Activated CD8-positive, alpha-beta memory T cell treated with anti-CD3 and anti-CD28 coated beads for 1 hour (primary cell): ENCODE measurements at regions not wholly inside any gene's neighbourhood (a gene's known extent, or its start where the extent isn't known, plus 50 kb on each side); places are given as distances from the start of the nearest gene placed in this dataset.

Experiments
- DNase-seq, 2 donors: peaks; one replicate each; pipeline ENCODE4 v3.0.0-alpha.2; 2020; ENCODE audit warnings: low read depth in 1 of 2; ENCODE audit errors: extremely low read depth in 1 of 2

DNA sequence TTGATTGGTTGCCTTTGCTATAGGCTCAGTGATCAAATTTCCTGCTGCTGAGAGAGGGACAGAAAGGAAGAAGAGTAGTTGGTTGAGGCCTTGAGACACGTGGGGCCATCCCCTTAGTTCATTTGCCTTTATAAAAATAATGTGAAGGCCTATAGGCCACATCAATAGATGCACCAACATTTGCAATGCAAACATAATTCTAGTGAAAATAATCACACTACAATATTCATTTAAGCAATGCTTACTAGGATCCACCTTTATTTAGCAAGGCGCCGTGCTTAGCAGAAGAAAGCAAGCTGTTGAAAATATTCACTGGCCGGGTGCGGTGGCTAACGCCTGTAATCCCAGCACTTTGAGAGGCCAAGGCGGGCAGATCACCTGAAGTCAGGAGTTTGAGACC, 105.3 kb upstream of the CXCR4 start:
- DNase-seq, result no peak

DNA sequence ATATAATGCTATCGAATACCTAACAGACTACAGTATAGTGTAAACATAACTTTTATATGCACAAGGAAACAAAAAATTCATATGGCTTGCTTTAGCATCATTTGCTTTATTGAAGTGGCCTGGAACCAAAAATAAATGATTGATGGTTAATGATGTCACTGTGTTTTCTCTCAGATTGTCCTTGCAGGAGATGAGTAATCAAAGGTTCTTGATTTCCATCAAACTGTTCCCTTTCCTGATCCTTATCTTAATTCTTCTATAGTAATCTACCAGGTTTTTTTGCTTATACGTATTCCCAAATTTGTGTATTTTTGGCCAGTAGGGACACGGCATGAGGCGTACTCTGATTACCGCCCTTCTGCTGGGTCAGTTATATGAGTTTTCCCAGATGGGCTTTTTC, 104.9 kb upstream of the CXCR4 start:
- DNase-seq, result no peak

DNA sequence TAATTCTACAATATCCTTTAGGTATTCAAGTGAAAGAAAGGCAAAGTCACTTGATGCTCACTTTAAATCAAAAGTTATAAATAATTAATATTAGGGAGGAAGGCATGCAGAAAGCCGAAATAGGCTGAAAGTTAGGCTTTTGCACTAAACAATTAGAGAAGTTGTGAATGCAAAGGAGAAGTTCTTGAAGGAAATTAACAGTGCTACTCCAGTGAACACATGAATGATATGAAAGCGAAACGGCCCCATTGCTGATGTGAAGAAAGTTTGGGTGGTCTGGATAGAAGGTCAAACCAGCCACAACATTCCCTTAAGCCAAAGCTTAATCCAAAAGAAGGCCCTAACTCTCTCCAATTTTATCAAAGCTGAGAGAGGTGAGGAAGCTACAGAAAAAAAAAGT, 103.1 kb upstream of the CXCR4 start:
- no peak for DNase-seq

DNA sequence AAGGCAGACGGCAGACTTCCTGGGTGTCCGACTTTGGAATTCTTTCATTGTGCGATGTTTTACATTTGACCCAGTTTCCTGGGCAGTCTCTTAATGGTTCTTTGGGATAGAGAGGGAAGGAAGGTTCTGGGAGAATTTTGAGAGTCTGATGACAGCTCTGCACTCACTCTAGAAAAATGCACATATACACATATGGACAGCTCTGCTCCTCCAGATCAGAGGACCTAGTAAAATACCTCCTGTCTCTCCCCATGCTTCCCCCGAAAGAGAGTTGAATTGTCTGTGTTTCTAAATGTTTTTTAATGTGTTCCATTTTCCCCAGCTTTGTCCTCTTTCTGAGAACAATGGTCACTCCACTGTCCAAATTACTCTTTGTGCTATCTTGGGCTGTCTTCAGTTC, 102.0 kb upstream of the CXCR4 start:
- DNase-seq, result no peak

DNA sequence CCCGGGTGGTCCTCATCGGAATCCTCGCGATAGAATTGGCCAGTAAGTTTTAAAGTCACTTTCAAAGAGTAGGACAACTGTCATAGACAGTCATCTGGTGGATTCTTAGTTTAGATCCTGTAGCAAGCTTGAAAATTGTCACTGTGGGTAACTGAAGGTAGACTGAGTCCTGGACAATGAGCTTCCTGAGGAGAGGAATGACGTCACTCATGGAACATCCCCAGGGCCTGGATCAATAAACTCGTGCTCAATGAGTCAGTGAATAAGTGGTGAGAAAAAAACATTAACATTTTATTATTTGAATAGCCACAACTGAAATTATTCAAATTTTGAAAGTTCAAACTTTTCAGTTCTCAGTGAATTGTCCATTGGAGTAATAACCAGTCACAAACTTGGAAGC, 101.4 kb upstream of the CXCR4 start:
- DNase-seq, result no peak

DNA sequence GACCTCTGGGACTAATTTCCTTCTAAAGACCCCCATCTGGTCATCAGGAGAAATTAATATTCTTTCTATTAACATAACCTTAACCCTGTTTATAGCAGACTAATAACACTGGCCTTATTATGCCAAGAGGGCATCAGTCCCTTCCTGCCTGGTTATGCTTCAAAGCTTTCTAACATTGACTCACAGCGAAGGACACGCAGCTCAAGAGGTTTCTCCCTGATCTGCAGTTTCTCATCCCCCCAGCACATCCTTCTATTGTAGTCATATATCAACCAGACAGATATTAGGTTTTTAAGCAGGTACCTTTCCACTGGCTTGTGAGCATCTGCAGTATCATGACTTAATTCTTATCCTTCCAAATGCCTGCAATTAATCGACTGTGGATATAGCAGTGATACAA, 100.0 kb upstream of the CXCR4 start:
- no peak for DNase-seq

DNA sequence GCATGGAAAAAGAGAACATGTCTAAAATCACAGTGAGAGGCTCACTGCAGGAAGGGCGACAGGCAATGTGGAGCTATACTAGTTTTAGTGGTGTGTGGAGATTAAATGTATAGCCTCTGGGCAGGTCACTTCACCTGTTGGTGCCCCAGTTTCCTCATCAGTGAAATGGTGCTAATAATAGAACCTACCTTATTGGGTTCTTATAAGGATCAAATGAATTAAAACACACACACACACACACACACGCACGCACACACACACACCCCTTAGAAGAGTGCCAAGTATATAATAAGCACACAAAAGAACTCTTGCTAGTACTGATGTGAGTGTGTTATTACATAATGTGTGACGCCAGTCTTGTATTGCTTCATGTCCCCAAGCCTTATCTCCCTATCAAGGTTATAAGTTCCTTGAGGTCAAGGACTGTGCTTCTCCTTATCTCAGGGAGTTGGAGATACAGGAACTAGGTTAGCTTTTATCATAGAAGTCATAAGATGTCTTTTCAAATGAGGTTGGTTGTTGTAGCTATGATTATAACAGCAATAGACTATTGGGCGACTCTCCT, 98.0 kb upstream of the CXCR4 start:
- no peak for DNase-seq

DNA sequence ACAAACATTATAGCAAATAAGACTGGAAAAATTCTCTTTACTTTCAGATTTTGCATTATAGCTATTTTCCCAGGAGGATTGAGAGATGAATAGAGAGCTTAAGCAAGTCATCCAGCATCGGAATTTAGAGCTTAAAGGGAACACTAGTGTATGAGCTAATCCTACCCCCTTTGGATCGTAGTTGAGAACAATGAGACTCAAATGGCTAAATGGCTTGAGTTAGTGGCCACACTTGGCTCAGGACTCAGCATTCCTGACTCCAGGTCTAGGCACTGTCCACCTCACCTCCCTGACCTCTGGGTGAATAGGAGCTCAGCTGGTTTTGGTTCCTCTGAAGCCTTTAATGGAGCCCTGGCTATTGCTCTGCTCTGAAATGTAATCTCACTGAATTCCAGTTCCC, 97.5 kb upstream of the CXCR4 start:
- no peak for DNase-seq

DNA sequence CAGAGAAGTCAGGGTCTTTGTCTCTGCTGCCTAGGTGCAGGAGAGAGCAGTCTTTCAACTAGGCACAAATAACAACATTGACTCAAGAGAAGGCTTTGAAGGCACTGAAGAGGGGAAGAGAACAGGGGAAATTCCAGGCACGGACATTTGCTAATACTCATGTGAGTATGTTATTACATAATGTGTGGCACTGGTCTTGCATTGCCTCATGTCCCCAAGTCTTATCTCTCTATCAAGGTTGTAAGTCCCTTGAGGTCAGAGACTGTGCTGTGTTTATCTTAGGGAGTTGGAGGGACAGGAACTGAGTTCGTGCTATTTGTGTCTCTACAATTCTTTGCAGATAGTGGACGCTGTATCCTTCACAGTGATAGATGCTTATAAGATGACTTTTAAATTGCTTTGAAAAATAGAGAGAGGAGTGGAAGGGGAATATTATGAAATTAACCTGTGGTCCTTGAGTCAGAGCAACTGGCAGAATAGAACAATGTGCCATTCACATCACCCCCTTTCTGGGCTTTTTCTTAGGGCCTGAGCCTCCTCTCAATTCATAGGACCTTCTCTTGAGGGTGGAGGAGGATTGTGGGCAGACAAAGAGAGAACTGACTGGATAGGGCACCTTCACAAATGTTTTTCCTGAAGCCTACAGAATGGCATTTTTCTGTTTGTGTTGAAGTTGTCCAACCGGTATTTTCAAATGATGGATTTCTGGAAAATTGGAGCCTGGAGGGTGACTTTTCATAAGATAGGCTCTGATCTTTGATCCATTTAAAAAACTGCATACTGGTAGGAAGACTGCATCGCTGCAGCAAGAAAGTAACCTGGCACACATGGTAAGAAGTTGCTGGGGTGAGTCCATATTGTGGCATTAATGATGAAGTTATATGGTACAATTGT, 96.6 kb upstream of the CXCR4 start:
- no peak for DNase-seq

DNA sequence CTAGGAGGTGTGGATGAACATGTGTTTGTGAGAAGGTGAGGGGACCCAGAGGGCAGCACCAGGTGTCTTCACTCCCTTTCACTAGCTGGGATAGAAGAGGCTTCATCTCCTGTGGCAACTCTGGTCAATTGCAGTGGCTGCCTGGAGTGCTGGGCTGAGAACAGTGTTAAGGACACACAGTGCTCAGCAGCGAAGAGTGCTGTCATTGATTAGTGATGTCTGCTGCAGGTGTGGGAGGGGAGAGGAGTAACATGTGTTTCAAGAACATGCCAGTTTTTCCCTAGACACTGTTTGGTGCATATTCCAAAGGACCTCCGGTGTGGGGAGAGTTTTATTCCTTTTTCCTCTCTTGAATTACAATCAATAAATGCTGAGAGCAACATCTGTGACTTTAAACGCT, 95.9 kb upstream of the CXCR4 start:
- DNase-seq, result no peak

DNA sequence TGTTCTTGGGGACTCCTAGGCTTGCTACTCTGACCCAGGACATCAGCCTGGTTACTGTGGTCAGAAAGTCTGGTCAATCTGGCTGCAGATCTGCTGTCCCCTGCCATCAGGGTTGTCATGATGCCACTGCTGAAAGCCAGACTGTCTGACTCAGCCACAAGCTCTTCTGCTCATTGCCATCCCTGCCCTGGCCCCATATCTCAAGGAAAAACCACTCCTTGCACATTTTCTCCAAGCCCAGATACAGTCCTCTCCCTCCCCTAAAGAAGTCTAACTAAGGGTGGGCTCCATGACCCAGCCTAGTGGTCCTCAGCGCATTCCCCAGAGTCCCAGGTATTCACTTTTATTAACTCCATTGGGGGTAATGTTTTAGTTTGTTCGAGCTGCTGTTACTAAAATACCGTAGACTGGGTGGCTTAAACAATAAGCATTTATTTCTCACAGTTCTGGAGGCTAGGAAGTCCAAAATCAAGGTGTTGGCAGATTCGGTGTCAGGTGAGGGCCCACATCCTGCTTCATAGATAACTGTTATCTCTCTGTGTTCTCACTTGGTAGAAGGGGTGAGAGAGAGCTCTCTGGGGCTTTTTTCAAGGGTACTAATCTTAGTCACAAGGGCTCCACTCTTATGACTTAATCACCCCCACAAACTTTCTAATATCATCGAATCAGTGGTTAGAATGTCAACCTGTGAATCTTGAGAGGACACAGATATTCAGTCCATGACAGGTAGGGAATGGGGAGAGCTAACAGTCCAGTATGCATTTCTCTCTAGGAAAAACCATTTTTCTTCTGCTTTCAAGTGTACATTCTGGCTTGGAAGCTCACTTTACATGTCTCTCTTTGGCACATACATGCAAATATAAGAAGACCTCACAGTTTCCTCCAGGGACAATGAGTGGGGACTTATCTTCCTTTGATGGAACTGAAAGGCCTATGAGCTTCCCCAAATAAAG, 94.8 kb upstream of the CXCR4 start:
- no peak for DNase-seq

DNA sequence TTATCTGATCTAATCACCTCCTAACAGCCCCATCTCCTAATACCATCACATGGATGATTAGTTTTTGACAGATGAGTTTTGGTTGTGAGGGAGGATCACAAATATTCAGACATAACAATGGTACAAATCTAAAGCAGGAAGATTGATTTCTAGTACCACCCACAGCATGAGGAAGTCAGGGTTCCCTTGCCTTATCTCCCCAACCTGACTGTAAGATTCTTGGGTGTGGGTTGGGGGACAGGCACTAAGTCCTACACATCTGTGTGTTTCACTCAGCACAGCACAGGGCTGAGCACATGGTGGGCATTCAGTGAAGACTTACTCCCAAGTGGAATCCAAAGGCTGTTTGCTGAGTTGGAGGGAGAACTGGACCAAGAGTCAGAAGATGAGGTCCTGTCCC, 93.8 kb upstream of the CXCR4 start:
- DNase-seq, result no peak

DNA sequence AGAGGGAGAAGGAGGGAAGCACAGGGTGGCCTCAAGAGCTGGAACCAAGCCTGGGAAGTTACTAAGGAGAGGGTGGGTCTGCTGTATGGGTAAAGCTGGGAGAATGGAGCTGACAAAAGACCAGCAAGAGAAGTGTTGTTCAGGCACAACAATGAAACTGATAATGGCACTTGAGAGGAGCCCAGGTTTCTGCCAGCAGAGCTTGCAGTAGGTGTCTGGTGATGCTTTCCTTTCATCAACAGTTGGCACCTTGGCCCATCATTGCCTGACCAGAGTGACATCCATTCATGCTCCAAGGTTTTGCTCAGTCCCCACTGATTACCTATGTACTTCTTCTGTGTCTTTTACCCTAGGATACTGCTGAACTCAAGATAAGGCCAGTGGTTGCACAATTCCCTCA, 92.9 kb upstream of the CXCR4 start:
- DNase-seq, result no peak

DNA sequence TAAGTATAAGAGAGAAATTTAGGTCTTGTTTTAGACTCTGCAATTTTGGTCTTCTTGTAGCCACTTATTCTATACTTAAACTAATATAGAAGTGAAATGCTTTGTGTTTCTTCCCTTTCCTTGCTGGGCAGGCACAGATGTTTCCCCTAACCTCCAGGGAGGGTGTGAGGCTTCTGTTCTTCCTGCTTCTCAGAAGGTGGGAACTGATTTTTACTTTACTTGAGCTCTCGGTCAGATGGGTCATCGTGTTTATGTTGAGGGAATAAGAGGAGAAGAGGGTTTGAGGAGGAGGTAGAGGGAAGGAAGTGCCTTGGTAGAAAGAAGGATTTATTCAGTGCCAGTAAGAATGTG, 92.5 kb upstream of the CXCR4 start:
- DNase-seq, result no peak

DNA sequence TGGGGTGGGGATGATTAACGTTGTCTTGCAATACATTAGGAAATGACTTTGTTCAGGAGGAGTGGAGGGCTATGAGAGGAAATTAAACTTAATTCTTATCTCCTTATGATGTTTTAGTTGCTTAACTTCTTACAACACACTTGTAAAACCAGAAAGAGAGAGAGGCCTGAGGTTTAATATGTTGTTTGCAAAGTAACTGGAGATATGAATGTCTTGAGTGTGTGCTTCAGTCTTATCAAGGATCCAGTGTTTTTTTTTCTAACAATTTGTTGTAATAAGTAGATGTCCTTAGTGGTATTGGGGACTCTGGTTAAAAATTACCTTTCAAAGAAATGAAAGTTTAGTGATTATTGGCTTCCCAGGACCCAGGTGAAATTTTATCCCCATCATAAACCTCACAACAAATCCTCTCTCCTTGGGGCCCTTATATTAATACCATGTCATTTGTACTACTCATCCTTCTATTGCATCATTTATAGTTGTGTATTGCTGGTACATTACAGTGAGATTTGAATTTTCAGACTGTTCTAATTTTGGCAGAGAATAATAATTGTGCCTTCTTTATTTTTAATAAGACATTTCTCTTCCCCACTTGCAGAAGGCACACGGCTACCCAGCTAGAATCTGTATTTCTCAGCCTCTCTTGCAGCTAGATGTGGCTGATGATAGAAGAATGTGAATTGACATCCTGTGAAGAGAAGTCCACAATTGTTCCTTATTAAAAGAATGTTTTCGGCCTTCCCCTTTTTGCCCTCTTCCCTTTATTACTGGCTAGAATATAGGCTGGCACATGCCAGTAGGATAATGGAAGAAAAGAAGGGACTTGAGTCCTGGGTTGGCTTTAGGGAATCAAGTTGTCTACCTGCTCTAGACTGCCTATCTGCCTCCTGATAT, 91.9 kb upstream of the CXCR4 start:
- DNase-seq, result no peak

DNA sequence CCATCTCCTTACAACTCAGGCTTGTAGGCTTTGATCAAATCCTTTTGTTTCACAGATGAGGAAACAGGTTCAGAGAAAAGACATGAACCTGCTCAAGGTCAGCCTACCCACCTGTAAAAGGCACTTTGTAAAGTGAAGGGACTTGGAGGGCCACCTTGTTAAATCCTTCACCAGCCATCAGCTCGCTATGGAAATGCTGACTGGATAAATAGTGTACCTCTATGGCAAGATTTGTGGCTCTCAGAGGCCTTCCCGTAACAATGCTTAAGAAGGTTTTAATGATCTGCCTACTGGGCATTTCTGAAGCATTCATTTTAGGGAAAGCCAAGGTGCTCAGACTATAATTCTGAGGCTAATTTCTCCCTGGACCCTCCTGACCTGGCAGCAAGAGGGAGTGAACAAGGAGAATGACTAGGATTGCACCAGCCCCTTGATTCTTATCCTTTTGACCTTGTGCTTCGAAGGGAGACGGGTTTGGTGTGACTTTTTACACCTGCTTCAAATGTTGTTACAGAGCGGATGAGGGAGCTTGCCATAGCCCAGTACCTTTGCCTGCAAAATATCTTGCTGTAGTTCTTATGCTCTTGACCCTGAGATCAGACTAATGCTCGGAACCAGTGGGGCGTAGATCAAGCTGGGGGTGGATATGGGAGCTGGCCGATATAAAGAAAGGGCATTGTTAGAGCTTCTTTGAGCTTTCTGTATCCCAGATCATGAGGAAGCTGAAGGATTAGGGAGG, 90.9 kb upstream of the CXCR4 start:
- DNase-seq, result no peak

DNA sequence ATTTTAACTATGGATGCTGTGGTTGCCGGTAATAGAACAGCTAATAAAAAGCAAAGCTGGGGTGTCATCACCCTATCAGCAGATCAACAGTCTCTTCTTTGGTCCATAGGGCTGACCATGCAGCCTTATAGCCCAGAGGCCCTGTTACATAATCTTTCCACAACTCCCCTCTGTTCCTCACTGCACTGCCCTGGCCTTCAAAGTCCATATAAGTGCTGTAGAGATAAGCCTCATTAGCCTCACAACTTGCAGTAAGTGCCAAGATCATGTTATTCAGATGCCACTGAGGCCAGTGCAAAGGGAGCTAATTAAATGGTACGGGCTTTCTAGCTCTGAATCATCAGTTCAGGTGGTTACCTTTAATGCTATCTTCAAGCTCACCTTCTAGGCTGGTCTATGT, 89.7 kb upstream of the CXCR4 start:
- no peak for DNase-seq

DNA sequence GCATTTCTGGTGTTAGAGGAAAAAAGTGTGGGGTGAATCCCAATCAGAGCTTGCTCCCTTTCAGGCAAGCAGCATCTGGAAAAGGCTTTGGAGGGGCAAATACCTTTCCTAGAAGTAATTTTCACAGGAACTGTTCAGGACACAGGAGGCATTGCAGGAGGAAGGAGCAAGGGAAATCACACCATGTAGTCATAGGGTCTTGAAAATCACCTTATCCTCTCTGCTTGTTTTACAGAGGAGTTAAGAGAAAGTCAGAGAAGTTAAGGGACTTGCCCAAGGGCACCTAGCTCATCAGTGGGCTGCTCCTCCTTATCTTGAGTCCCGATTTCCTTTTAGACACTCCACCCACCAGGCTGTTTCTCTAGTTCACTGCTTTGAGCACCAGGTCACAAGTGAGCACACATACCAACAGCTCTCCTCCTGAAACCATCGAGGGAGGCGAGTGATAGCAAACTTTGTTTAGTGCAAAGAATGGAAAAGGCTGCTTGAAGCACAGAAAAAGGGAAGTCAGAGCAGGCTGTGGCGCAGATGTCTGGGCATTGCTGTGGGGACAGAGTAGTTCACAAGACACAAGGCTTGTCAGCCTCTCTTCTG, 89.2 kb upstream of the CXCR4 start:
- no peak for DNase-seq

DNA sequence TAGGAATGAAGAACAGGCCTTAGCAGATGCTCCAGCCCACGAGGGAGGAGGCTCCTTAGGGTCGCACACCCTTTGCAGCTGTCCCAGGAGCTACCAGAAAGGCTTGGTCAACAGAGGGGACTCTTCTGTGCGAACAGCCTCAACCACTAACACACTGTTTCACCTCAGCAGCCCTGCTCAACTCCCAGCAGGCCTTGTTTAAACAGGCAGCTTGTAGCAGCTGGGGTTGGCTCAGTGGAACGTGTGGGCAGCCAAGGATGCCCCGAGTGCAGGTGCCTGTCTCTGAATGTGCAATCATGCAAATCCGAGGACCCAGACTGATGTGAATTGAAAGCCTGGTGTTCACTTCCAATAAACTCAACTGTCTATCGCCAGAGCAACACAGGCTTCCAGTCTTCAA, 88.7 kb upstream of the CXCR4 start:
- DNase-seq, result no peak

DNA sequence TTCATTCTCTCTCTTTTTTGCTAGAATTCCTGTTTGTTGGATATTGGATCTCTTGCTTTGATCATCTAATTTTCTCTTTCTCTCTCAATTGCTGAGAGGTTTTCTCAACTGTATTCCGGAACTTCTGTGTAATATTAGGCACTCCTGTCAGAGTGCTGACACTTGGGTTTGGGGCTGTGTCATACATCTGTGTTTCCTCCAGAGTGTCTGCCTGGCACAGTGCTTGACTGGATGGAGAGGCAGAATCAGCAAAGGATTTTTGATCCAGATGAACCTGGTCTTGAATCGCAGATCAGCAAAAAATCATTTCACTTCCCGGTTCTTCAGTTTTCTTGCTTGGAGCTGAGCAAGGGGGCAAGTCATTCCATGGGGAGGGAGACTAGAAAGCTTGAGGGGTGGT, 87.7 kb upstream of the CXCR4 start:
- no peak for DNase-seq
